DND-41 (cell line): ENCODE measurements at regions not wholly inside any gene's neighbourhood (a gene's known extent, or its start where the extent isn't known, plus 50 kb on each side); places are given as distances from the start of the nearest gene placed in this dataset.

Experiments
- ATAC-seq: fragments of 200-7000 bp; cut with Tn5 transposase; 3 replicates; pipeline ENCODE4 v1.9.1; 2021; ENCODE audit warnings: low read depth; ENCODE audit not compliant: insufficient read depth
- DNase-seq: peaks from one replicate; pipeline ENCODE4 v3.0.0-alpha.2; 2020
- H2AFZ ChIP-seq: 2 replicates; pipeline ENCODE4 v1.6.0; 2012; ENCODE audit warnings: low read depth, low read length
- H3K27ac ChIP-seq: 2 replicates; pipeline ENCODE4 v1.5.1; 2012; ENCODE audit warnings: low read length, inconsistent platforms
- H3K27me3 ChIP-seq: fragments of 200-600 bp; sonication (generic); 2 replicates; pipeline ENCODE4 v1.6.0; 2012; ENCODE audit warnings: low read length, mild to moderate bottlenecking, inconsistent platforms; ENCODE audit not compliant: insufficient read depth, poor library complexity
- H3K36me3 ChIP-seq: 2 replicates; pipeline ENCODE4 v1.5.1; 2012; ENCODE audit warnings: low read length, inconsistent platforms; ENCODE audit not compliant: insufficient read depth
- H3K4me1 ChIP-seq: 2 replicates; pipeline ENCODE4 v1.5.1; 2012; ENCODE audit warnings: mild to moderate bottlenecking, low read length; ENCODE audit not compliant: insufficient read depth
- H3K4me2 ChIP-seq: 2 replicates; pipeline ENCODE4 v1.6.0; 2012; ENCODE audit warnings: mild to moderate bottlenecking, moderate library complexity, low read length, inconsistent platforms; ENCODE audit not compliant: insufficient read depth
- H3K4me3 ChIP-seq, 2 experiments: fragments of 200-600 bp in 1 of 2; shearing (Covaris generic) in 1 of 2; 2 replicates each; pipeline ENCODE4 v1.5.1; 2012 to 2016; ENCODE audit warnings: inconsistent platforms in 2 of 2, low read length in 2 of 2, mild to moderate bottlenecking in 2 of 2, low read depth in 1 of 2, moderate library complexity in 1 of 2
- H3K79me2 ChIP-seq: 2 replicates; pipeline ENCODE4 v1.6.0; 2012; ENCODE audit warnings: low read length, inconsistent platforms; ENCODE audit not compliant: insufficient read depth
- H3K9ac ChIP-seq: 2 replicates; pipeline ENCODE4 v1.6.0; 2012; ENCODE audit warnings: low read depth, mild to moderate bottlenecking, inconsistent platforms, low read length, moderate library complexity
- H3K9me3 ChIP-seq: 2 replicates; pipeline ENCODE4 v1.5.1; 2012; ENCODE audit warnings: low read length, moderate library complexity, mild to moderate bottlenecking, inconsistent platforms; ENCODE audit not compliant: insufficient read depth, severe bottlenecking
- H4K20me1 ChIP-seq: 2 replicates; pipeline ENCODE4 v1.6.0; 2012; ENCODE audit warnings: low read length; ENCODE audit not compliant: insufficient read depth
- CTCF ChIP-seq: IDR thresholded peaks from 2 replicates; pipeline ENCODE4 v1.5.1; 2012; ENCODE audit warnings: borderline replicate concordance, low read length, moderate library complexity, mild to moderate bottlenecking; ENCODE audit not compliant: poor library complexity, severe bottlenecking; ENCODE audit errors: extremely low read depth
- EZH2 ChIP-seq: IDR thresholded peaks from 3 replicates; pipeline ENCODE4 v1.6.1; 2012; ENCODE audit warnings: borderline replicate concordance, low read depth, mild to moderate bottlenecking, moderate library complexity, low read length, inconsistent platforms; ENCODE audit not compliant: severe bottlenecking

GRCh38 chr13:80740071-80740470, 399.1 kb upstream of the SPRY2 start:
- TF ChIP-seq EZH2 (no peak), CTCF (no peak)
- Histone ChIP-seq H3K27me3 (no peaks in the 10 kb centered on the region), H3K79me2 (no peaks in the 10 kb centered on the region), H3K4me1 (no peaks in the 10 kb centered on the region), H3K36me3 (no peaks in the 10 kb centered on the region), H3K9ac (no peak overlapping the region), H3K27ac (no peak overlapping the region), H3K4me2 (no peak overlapping the region), H3K9me3 (no peaks in the 10 kb centered on the region), H4K20me1 (no peaks in the 10 kb centered on the region), H2AFZ (no peak overlapping the region), H3K4me3 (no peak overlapping the region)
- no peak for ATAC-seq
- DNase-seq, result no peak

- no peak for ATAC-seq
- H3K9me3 ChIP-seq, result no peaks in the 10 kb centered on the region
Observed at GRCh38 chr13:80737513-80737912, 396.6 kb upstream of the SPRY2 start.

GRCh38 chr13:80727321-80727975, 386.5 kb upstream of the SPRY2 start:
- TF ChIP-seq CTCF, result no peak
- no peak for TF ChIP-seq EZH2
- Histone ChIP-seq H2AFZ (no peak overlapping the region), H3K79me2 (no peaks in the 10 kb centered on the region), H3K9ac (no peak overlapping the region), H3K27ac (no peak overlapping the region), H3K4me3 (no peak overlapping the region), H3K36me3 (no peaks in the 10 kb centered on the region), H4K20me1 (no peaks in the 10 kb centered on the region), H3K27me3 (no peaks in the 10 kb centered on the region), H3K4me2 (no peak overlapping the region), H3K4me1 (no peaks in the 10 kb centered on the region), H3K9me3 (no peaks in the 10 kb centered on the region)
- ATAC-seq, result no peak
- no peak for DNase-seq

More at GRCh38 chr13:80737513-80737912, 396.6 kb upstream of the SPRY2 start:
- H3K4me2 ChIP-seq, result no peak overlapping the region
- TF ChIP-seq CTCF, result no peak
- no peak for TF ChIP-seq EZH2
- no peak for DNase-seq
- no peak overlapping the region for H3K27ac ChIP-seq
- no peak overlapping the region for H3K4me3 ChIP-seq
- H3K79me2 ChIP-seq, result no peaks in the 10 kb centered on the region
- no peaks in the 10 kb centered on the region for H3K36me3 ChIP-seq
- no peaks in the 10 kb centered on the region for H3K27me3 ChIP-seq
- no peaks in the 10 kb centered on the region for H3K4me1 ChIP-seq
- no peak overlapping the region for H2AFZ ChIP-seq
- H4K20me1 ChIP-seq, result no peaks in the 10 kb centered on the region
- H3K9ac ChIP-seq, result no peak overlapping the region

GRCh38 chr13:80726868-80727267, 385.9 kb upstream of the SPRY2 start:
- DNase-seq, result no peak
- no peak overlapping the region for H3K27ac ChIP-seq
- H4K20me1 ChIP-seq, result no peaks in the 10 kb centered on the region
- no peak overlapping the region for H3K4me2 ChIP-seq
- no peak overlapping the region for H2AFZ ChIP-seq
- no peaks in the 10 kb centered on the region for H3K9me3 ChIP-seq
- H3K9ac ChIP-seq, result no peak overlapping the region
- TF ChIP-seq CTCF (no peak), EZH2 (no peak)
- no peaks in the 10 kb centered on the region for H3K4me1 ChIP-seq
- H3K36me3 ChIP-seq, result no peaks in the 10 kb centered on the region
- no peaks in the 10 kb centered on the region for H3K27me3 ChIP-seq
- H3K4me3 ChIP-seq, result no peak overlapping the region
- ATAC-seq, result no peak
- no peaks in the 10 kb centered on the region for H3K79me2 ChIP-seq
